Suprapubic skin (tissue), 4 donors: ENCODE measurements at regions not wholly inside any gene's neighbourhood (a gene's known extent, or its start where the extent isn't known, plus 50 kb on each side); places are given as distances from the start of the nearest gene placed in this dataset.

Experiments
- DNase-seq, 2 donors: peaks; one replicate each; pipeline ENCODE4 v3.0.0-alpha.2; 2019; ENCODE audit warnings: low spot score in 2 of 2
- H3K27ac ChIP-seq: fragments of 200-600 bp; sonication (generic); one replicate; pipeline ENCODE4 v1.5.1; 2019
- H3K27me3 ChIP-seq: fragments of 200-600 bp; sonication (generic); one replicate; pipeline ENCODE4 v1.5.1; 2019
- H3K36me3 ChIP-seq: fragments of 200-600 bp; sonication (generic); one replicate; pipeline ENCODE4 v1.5.1; 2019
- H3K4me1 ChIP-seq: fragments of 200-600 bp; sonication (generic); one replicate; pipeline ENCODE4 v1.5.1; 2019
- H3K4me3 ChIP-seq: fragments of 200-600 bp; sonication (generic); one replicate; pipeline ENCODE4 v1.5.1; 2019; ENCODE audit warnings: mild to moderate bottlenecking
- H3K9me3 ChIP-seq: fragments of 200-600 bp; sonication (generic); one replicate; pipeline ENCODE4 v1.5.1; 2019
- EP300 ChIP-seq: sonication (generic); formaldehyde crosslinking; IDR thresholded peaks from one replicate; pipeline ENCODE4 v1.6.1; 2017; ENCODE audit warnings: antibody characterized with exemption
- POLR2A ChIP-seq, 2 donors: fragments of 450-650 bp; IDR thresholded peaks; one replicate each; pipeline ENCODE4 v1.6.1; 2017; ENCODE audit warnings: antibody characterized with exemption in 2 of 2, mild to moderate bottlenecking in 2 of 2, moderate library complexity in 2 of 2
- POLR2AphosphoS5 ChIP-seq, 3 donors: sonication (generic); formaldehyde crosslinking; IDR thresholded peaks; one replicate each; pipeline ENCODE4 v1.6.1; 2017; ENCODE audit warnings: antibody characterized with exemption in 3 of 3
- WGBS: methylation state at CpG from one replicate; pipeline ENCODE4 v1.1.5; 2018; 5-methylcytosine and 5-hydroxymethylcytosine counted together
- TF ChIP-seq, protein P1 (sequence below), 2 donors: fragments of 200-600 bp in 1 of 2; fragments of 450-650 bp in 1 of 2; sonication (generic) in 1 of 2; IDR thresholded peaks; one replicate each; pipeline ENCODE4 v1.5.1; 2016 to 2019; ENCODE audit warnings: antibody characterized with exemption in 2 of 2, mild to moderate bottlenecking in 1 of 2, moderate library complexity in 1 of 2

GRCh38 chr13:111414341-111414740 is 93.9 kb downstream of the TEX29 start:
- TF ChIP-seq, protein P1, sequence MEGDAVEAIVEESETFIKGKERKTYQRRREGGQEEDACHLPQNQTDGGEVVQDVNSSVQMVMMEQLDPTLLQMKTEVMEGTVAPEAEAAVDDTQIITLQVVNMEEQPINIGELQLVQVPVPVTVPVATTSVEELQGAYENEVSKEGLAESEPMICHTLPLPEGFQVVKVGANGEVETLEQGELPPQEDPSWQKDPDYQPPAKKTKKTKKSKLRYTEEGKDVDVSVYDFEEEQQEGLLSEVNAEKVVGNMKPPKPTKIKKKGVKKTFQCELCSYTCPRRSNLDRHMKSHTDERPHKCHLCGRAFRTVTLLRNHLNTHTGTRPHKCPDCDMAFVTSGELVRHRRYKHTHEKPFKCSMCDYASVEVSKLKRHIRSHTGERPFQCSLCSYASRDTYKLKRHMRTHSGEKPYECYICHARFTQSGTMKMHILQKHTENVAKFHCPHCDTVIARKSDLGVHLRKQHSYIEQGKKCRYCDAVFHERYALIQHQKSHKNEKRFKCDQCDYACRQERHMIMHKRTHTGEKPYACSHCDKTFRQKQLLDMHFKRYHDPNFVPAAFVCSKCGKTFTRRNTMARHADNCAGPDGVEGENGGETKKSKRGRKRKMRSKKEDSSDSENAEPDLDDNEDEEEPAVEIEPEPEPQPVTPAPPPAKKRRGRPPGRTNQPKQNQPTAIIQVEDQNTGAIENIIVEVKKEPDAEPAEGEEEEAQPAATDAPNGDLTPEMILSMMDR (IDR thresholded peaks at IDR 0.05), result no peak
- TF ChIP-seq EP300 (no peak), POLR2AphosphoS5 (IDR thresholded peaks at IDR 0.05) (no peak), POLR2A (IDR thresholded peaks at IDR 0.05) (no peak)
- WGBS, result 87% methylated on average over 8 of the region's 9 CpGs
- no peak overlapping the region for H3K4me3 ChIP-seq
- no peaks in the 10 kb centered on the region for H3K9me3 ChIP-seq
- no peaks in the 10 kb centered on the region for H3K36me3 ChIP-seq
- no peak overlapping the region for H3K27ac ChIP-seq
- no peak for DNase-seq
- H3K4me1 ChIP-seq, result no peaks in the 10 kb centered on the region
- H3K27me3 ChIP-seq, result peaks cover 64% of the 10 kb centered on the region

- TF ChIP-seq, protein P1 (IDR thresholded peaks at IDR 0.05), result no peak
- no peak for TF ChIP-seq POLR2AphosphoS5 (IDR thresholded peaks at IDR 0.05)
- no peak for TF ChIP-seq EP300
- no peak for TF ChIP-seq POLR2A (IDR thresholded peaks at IDR 0.05)
- Histone ChIP-seq H3K4me1 (no peaks in the 10 kb centered on the region), H3K36me3 (no peaks in the 10 kb centered on the region), H3K9me3 (no peaks in the 10 kb centered on the region), H3K27ac (no peak overlapping the region), H3K27me3 (peaks cover 55% of the 10 kb centered on the region), H3K4me3 (no peak overlapping the region)
- 61% methylated on average over 8 of the region's 8 CpGs for WGBS
- no peak for DNase-seq
Observed at GRCh38 chr13:111415246-111415645, 94.8 kb downstream of the TEX29 start.

GRCh38 chr13:111415765-111416164 is 95.3 kb downstream of the TEX29 start:
- TF ChIP-seq EP300 (no peak), POLR2AphosphoS5 (IDR thresholded peaks at IDR 0.05) (no peak), POLR2A (IDR thresholded peaks at IDR 0.05) (no peak)
- TF ChIP-seq, protein P1 (IDR thresholded peaks at IDR 0.05), result no peak
- no peaks in the 10 kb centered on the region for H3K36me3 ChIP-seq
- peaks cover 54% of the 10 kb centered on the region for H3K27me3 ChIP-seq
- no peaks in the 10 kb centered on the region for H3K9me3 ChIP-seq
- DNase-seq, result no peak
- H3K4me1 ChIP-seq, result no peaks in the 10 kb centered on the region
- 98% methylated on average over 1 of the region's 1 CpG for WGBS
- no peak overlapping the region for H3K27ac ChIP-seq
- H3K4me3 ChIP-seq, result no peak overlapping the region

DNA sequence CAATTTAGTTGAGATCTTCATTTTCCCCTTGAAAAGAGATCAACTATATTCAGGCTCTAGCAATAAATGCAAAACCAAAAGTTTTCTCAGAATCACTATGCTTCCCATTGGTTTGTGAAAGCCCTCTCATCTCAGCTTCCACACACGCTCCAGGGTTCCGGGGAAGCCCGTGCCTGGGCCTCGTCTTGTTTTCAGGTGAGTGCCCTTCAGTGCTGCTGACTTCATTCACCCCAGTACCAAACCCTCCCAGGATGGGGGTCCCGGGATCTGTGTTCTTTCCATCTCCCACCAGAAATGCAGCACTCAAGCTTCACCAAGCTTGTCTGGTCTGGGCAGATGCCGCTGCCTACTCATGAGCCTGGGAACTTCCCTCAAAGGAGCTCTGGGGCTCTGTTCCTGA is 97.7 kb downstream of the TEX29 start:
- WGBS, result 91% methylated on average over 5 of the region's 6 CpGs
- Histone ChIP-seq H3K9me3 (no peaks in the 10 kb centered on the region), H3K27me3 (peaks cover 46% of the 10 kb centered on the region), H3K27ac (no peak overlapping the region), H3K4me1 (peaks cover 8% of the 10 kb centered on the region), H3K36me3 (no peaks in the 10 kb centered on the region), H3K4me3 (no peak overlapping the region)
- DNase-seq, result no peak
- TF ChIP-seq POLR2A (IDR thresholded peaks at IDR 0.05), result no peak
- TF ChIP-seq, protein P1 (IDR thresholded peaks at IDR 0.05), result no peak
- TF ChIP-seq POLR2AphosphoS5 (IDR thresholded peaks at IDR 0.05), result no peak
- TF ChIP-seq EP300, result no peak

GRCh38 chr13:111420113-111420876 is 99.9 kb downstream of the TEX29 start:
- no peak overlapping the region for H3K27ac ChIP-seq
- H3K9me3 ChIP-seq, result no peaks in the 10 kb centered on the region
- H3K36me3 ChIP-seq, result no peaks in the 10 kb centered on the region
- H3K27me3 ChIP-seq, result peaks cover 33% of the 10 kb centered on the region
- H3K4me3 ChIP-seq, result no peak overlapping the region
- no peak for DNase-seq
- TF ChIP-seq, protein P1 (IDR thresholded peaks at IDR 0.05), result no peak
- TF ChIP-seq EP300 (no peak), POLR2A (IDR thresholded peaks at IDR 0.05) (no peak), POLR2AphosphoS5 (IDR thresholded peaks at IDR 0.05) (no peak)
- H3K4me1 ChIP-seq, result peaks cover 15% of the 10 kb centered on the region
- 80% methylated on average over 14 of the region's 20 CpGs for whole genome bisulfite sequencing
